IMR-90 (cell line): ENCODE measurements at regions not wholly inside any gene's neighbourhood (a gene's known extent, or its start where the extent isn't known, plus 50 kb on each side); places are given as distances from the start of the nearest gene placed in this dataset.

Experiments
- ATAC-seq: fragments of 200-7000 bp; cut with Tn5 transposase; 2 replicates; pipeline ENCODE4 v1.9.1; 2020; ENCODE audit warnings: low read depth, mild to moderate bottlenecking, moderate library complexity
- BruUV-seq: library from RNA; stranded (reverse); fragments of 400-500 nt; replicated peaks from 2 replicates; lab custom pipeline; 2021; lab: Mats Ljungman, UMichigan
- CTCF ChIA-PET: fragments of 300-600 bp; formaldehyde crosslinking; extraction: SDS; loops from one replicate; lab custom pipeline; 2021; ENCODE audit warnings: antibody characterized with exemption; lab: Yijun Ruan, JAX
- POLR2A ChIA-PET: fragments of 300-600 bp; sonication (Branson Sonifier 250); formaldehyde crosslinking; loops from one replicate; lab custom pipeline; 2022; ENCODE audit warnings: antibody characterized with exemption; ENCODE audit not compliant: unreplicated experiment; lab: Charles Lee
- DNase-seq: peaks from one replicate; pipeline ENCODE4 v3.0.0; 2013
- H2AFZ ChIP-seq: replicated peaks from 2 replicates; pipeline ENCODE3; 2013; ENCODE audit warnings: low read length, mild to moderate bottlenecking; ENCODE audit not compliant: poor library complexity
- H2AK5ac ChIP-seq: 2 replicates; pipeline ENCODE4 v1.6.1; 2013; ENCODE audit warnings: low read depth, low read length, inconsistent platforms
- H2AK9ac ChIP-seq: replicated peaks from 2 replicates; pipeline ENCODE3; 2013; ENCODE audit warnings: mild to moderate bottlenecking, low read depth, low read length, moderate library complexity; ENCODE audit not compliant: poor library complexity
- H2BK120ac ChIP-seq: 2 replicates; pipeline ENCODE4 v1.6.1; 2013; ENCODE audit warnings: low read depth, low read length, inconsistent platforms
- H2BK15ac ChIP-seq: 3 replicates; pipeline ENCODE4 v1.6.1; 2013; ENCODE audit warnings: low read depth, low read length, inconsistent platforms
- H2BK20ac ChIP-seq: 2 replicates; pipeline ENCODE4 v1.6.1; 2013; ENCODE audit warnings: low read depth, mild to moderate bottlenecking, inconsistent platforms, low read length, moderate library complexity
- H2BK5ac ChIP-seq: 2 replicates; pipeline ENCODE4 v1.6.1; 2013; ENCODE audit warnings: mild to moderate bottlenecking, low read depth, low read length, inconsistent platforms; ENCODE audit not compliant: poor library complexity, severe bottlenecking
- H3K14ac ChIP-seq: replicated peaks from 2 replicates; pipeline ENCODE4 v1.6.1; 2013; ENCODE audit warnings: low read depth, low read length, inconsistent platforms
- H3K18ac ChIP-seq: 2 replicates; pipeline ENCODE4 v1.6.1; 2013; ENCODE audit warnings: low read depth, low read length, control low read depth
- H3K23ac ChIP-seq: 2 replicates; pipeline ENCODE4 v1.6.1; 2013; ENCODE audit warnings: low read depth, low read length, inconsistent platforms
- H3K27ac ChIP-seq: 2 replicates; pipeline ENCODE4 v1.5.1; 2013; ENCODE audit warnings: mild to moderate bottlenecking, control low read depth, low read length; ENCODE audit not compliant: insufficient read depth
- H3K27me3 ChIP-seq: 2 replicates; pipeline ENCODE4 v1.6.1; 2013; ENCODE audit warnings: low read length; ENCODE audit not compliant: control insufficient read depth, insufficient read depth
- H3K36me3 ChIP-seq: 2 replicates; pipeline ENCODE4 v1.6.1; 2013; ENCODE audit warnings: low read length, mixed read lengths; ENCODE audit not compliant: control insufficient read depth, insufficient read depth
- H3K4ac ChIP-seq: 2 replicates; pipeline ENCODE4 v1.6.1; 2013; ENCODE audit warnings: low read depth, low read length, inconsistent platforms
- H3K4me1 ChIP-seq: 2 replicates; pipeline ENCODE4 v1.6.1; 2013; ENCODE audit warnings: low read length, mixed read lengths; ENCODE audit not compliant: control insufficient read depth, insufficient read depth
- H3K4me2 ChIP-seq: 2 replicates; pipeline ENCODE4 v1.6.1; 2013; ENCODE audit warnings: low read depth, mild to moderate bottlenecking, control low read depth, low read length, moderate library complexity
- H3K4me3 ChIP-seq: 2 replicates; pipeline ENCODE4 v1.5.1; 2013; ENCODE audit warnings: low read depth, mild to moderate bottlenecking, control low read depth, low read length, moderate library complexity; ENCODE audit not compliant: insufficient read depth
- H3K56ac ChIP-seq: 2 replicates; pipeline ENCODE4 v1.6.1; 2013; ENCODE audit warnings: low read length, inconsistent platforms; ENCODE audit not compliant: insufficient read depth; ENCODE audit errors: extremely low read depth
- H3K79me1 ChIP-seq, 2 experiments: 2 replicates each; pipeline ENCODE4 v1.6.1; 2013; ENCODE audit warnings: low read length in 2 of 2, inconsistent platforms in 1 of 2, low read depth in 1 of 2
- H3K9ac ChIP-seq: 2 replicates; pipeline ENCODE4 v1.6.1; 2013; ENCODE audit warnings: low read depth, low read length, control low read depth
- H3K9me1 ChIP-seq: 2 replicates; pipeline ENCODE4 v1.6.1; 2013; ENCODE audit warnings: low read length, inconsistent platforms; ENCODE audit not compliant: insufficient read depth
- H3K9me3 ChIP-seq: 2 replicates; pipeline ENCODE4 v1.6.1; 2013; ENCODE audit warnings: low read length; ENCODE audit not compliant: control insufficient read depth, insufficient read depth
- H4K20me1 ChIP-seq: 2 replicates; pipeline ENCODE4 v1.6.1; 2013; ENCODE audit warnings: low read length, inconsistent platforms; ENCODE audit not compliant: insufficient read depth
- H4K5ac ChIP-seq: 2 replicates; pipeline ENCODE4 v1.6.1; 2013; ENCODE audit warnings: mild to moderate bottlenecking, low read depth, low read length, control low read depth
- H4K8ac ChIP-seq, 2 experiments: 2 replicates each; pipeline ENCODE4 v1.6.1; 2013; ENCODE audit warnings: low read depth in 2 of 2, low read length in 2 of 2, control low read depth in 1 of 2, inconsistent platforms in 1 of 2
- H4K91ac ChIP-seq: 2 replicates; pipeline ENCODE4 v1.6.1; 2013; ENCODE audit warnings: low read depth, low read length, inconsistent platforms; ENCODE audit not compliant: insufficient read depth
- BHLHE40 ChIP-seq: fragments of 150-350 bp; IDR thresholded peaks from 2 replicates; pipeline ENCODE4 v1.6.1; 2016; ENCODE audit warnings: mild to moderate bottlenecking, low read depth, low read length
- CHD1 ChIP-seq: IDR thresholded peaks from 2 replicates; pipeline ENCODE4 v1.6.1; 2012; ENCODE audit warnings: low read depth, low read length, improper control_type of control experiment
- CTCF ChIP-seq: conservative IDR thresholded peaks from 2 replicates; pipeline ENCODE4 v1.5.1; 2012; ENCODE audit warnings: mild to moderate bottlenecking, low read depth, low read length, improper control_type of control experiment
- FOS ChIP-seq: fragments of 150-350 bp; IDR thresholded peaks from 2 replicates; pipeline ENCODE4 v1.6.1; 2016; ENCODE audit warnings: low read depth, low read length
- NFE2L2 ChIP-seq: fragments of 150-350 bp; IDR thresholded peaks from 2 replicates; pipeline ENCODE4 v1.6.1; 2016; ENCODE audit warnings: low read depth, mild to moderate bottlenecking, low read length
- POLR2A ChIP-seq: IDR thresholded peaks from 2 replicates; pipeline ENCODE4 v1.6.1; 2012; ENCODE audit warnings: mild to moderate bottlenecking, low read depth, low read length
- RCOR1 ChIP-seq: IDR thresholded peaks from 2 replicates; pipeline ENCODE4 v1.6.1; 2012; ENCODE audit warnings: mild to moderate bottlenecking, low read length, improper control_type of control experiment; ENCODE audit not compliant: insufficient replicate concordance
- RFX5 ChIP-seq: IDR thresholded peaks from 2 replicates; pipeline ENCODE4 v1.8.0; 2012; ENCODE audit warnings: low read depth, mild to moderate bottlenecking, low read length, moderate library complexity
- SMC3 ChIP-seq: fragments of 150-350 bp; IDR thresholded peaks from 2 replicates; pipeline ENCODE4 v1.6.1; 2016; ENCODE audit warnings: low read depth, mild to moderate bottlenecking, antibody characterized with exemption, low read length, moderate library complexity
- WGBS, 2 experiments: methylation state at CpG; one replicate each; pipeline versions ENCODE4 v1.1.5 to v1.1.7; 2013; ENCODE audit warnings: missing lambda C conversion rate in 2 of 2; ENCODE audit not compliant: insufficient read length in 1 of 2; ENCODE audit errors: extremely low coverage in 2 of 2; 5-methylcytosine and 5-hydroxymethylcytosine counted together
- dilution Hi-C: fragments of 300-500 bp; cut with HindIII; formaldehyde crosslinking; loops from one replicate; pipeline ENCODE4 v1.14.3; 2018; ENCODE audit warnings: low sequenced_read_pairs; ENCODE audit not compliant: unreplicated experiment
- in situ Hi-C: fragments of 300-500 bp; cut with MboI; formaldehyde crosslinking; loops from 3 replicates; pipeline ENCODE4 v1.14.3; 2019; ENCODE audit warnings: low sequenced_read_pairs, inconsistent platforms, mixed read lengths
- intact Hi-C: fragments of 100-400 bp; cut with micrococcal nuclease; formaldehyde crosslinking; loops from 2 replicates; pipeline ENCODE4 v1.10.0; 2022
- TF ChIP-seq, protein P1 (sequence below): fragments of 150-350 bp; IDR thresholded peaks from 2 replicates; pipeline ENCODE4 v1.6.1; 2017; ENCODE audit warnings: mild to moderate bottlenecking, antibody characterized with exemption, low read length, low read depth

GRCh38 chr3:76034649-76035048 lies 249.3 kb upstream of the ZNF717 start:
- TF ChIP-seq POLR2A (no peak), CHD1 (no peak), RCOR1 (no peak), NFE2L2 (no peak), FOS (no peak), CTCF (no peak), SMC3 (no peak), RFX5 (no peak), BHLHE40 (no peak)
- TF ChIP-seq, protein P1, sequence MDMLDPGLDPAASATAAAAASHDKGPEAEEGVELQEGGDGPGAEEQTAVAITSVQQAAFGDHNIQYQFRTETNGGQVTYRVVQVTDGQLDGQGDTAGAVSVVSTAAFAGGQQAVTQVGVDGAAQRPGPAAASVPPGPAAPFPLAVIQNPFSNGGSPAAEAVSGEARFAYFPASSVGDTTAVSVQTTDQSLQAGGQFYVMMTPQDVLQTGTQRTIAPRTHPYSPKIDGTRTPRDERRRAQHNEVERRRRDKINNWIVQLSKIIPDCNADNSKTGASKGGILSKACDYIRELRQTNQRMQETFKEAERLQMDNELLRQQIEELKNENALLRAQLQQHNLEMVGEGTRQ, result no peak
- Histone ChIP-seq H3K9me1 (0 out of 2 replicates have a peak, but pooled peaks cover 3% of the 10 kb centered on the region), H3K18ac (no peak overlapping the region), H3K14ac (no peak overlapping the region), H2AK9ac (no peak overlapping the region), H3K36me3 (no peaks in the 10 kb centered on the region), H3K9ac (no peak overlapping the region), H2BK5ac (no peak overlapping the region), H4K91ac (no peak overlapping the region), H3K4me3 (no peak overlapping the region), H3K23ac (no peak overlapping the region), H2BK15ac (peak overlapping the region; percentile 3; the same call in 1 of the 3 replicates), H2BK20ac (no peak overlapping the region), H3K9me3 (no peaks in the 10 kb centered on the region), H3K56ac (no peak overlapping the region), H2AK5ac (no peak overlapping the region), H2AFZ (no peak overlapping the region), H3K27ac (no peak overlapping the region), H3K27me3 (no peaks in the 10 kb centered on the region), H3K4me1 (no peaks in the 10 kb centered on the region), H3K4me2 (no peak overlapping the region), H4K20me1 (no peaks in the 10 kb centered on the region), H3K4ac (no peak overlapping the region), H3K79me1 (no peaks in the 10 kb centered on the region), H4K8ac (no peak overlapping the region), H4K5ac (no peak overlapping the region), H2BK120ac (no peak overlapping the region)
- ATAC-seq (no peak), DNase-seq (no peak)
- in situ Hi-C loops, result no loop called here
- 88% methylated on average over 1 of the region's 4 CpGs; no CpG with 5 or more reads in 1 of the 2 experiments for WGBS, 2 experiments
- dilution Hi-C loops, result no loop called here
- intact Hi-C loops, result no loop called here
- BruUV-seq, result no TSS peak
- CTCF ChIA-PET, result no interaction called here
- POLR2A ChIA-PET, result no interaction called here
